Activated T-cell treated with anti-CD3 and anti-CD28 coated beads, Interleukin-2, amount 50 U/mL, for 4 hours (primary cell): ENCODE measurements at regions not wholly inside any gene's neighbourhood (a gene's known extent, or its start where the extent isn't known, plus 50 kb on each side); places are given as distances from the start of the nearest gene placed in this dataset.

ENCODE experiments used
- ATAC-seq, 2 donors: fragments of 200-7000 bp; cut with Tn5 transposase; one replicate each; pipeline ENCODE4 v1.10.0; 2021
- DNase-seq: peaks from one replicate; pipeline ENCODE4 v3.0.0-alpha.2; 2020
- H3K27me3 Mint-ChIP-seq: one replicate; pipeline ENCODE4 v1.8.0; 2021; ENCODE audit warnings: low read depth, mixed read lengths
- H3K36me3 Mint-ChIP-seq: one replicate; pipeline ENCODE4 v1.8.0; 2022; ENCODE audit warnings: mixed read lengths; ENCODE audit not compliant: insufficient read depth
- H3K4me1 Mint-ChIP-seq: one replicate; pipeline ENCODE4 v1.8.0; 2021; ENCODE audit warnings: low read depth, mixed read lengths
- H3K4me3 Mint-ChIP-seq: one replicate; pipeline ENCODE4 v1.8.0; 2021; ENCODE audit warnings: mild to moderate bottlenecking, moderate library complexity, mixed read lengths
- H3K9me3 Mint-ChIP-seq: one replicate; pipeline ENCODE4 v1.8.0; 2021; ENCODE audit warnings: mixed read lengths

- Mint-ChIP-seq H3K4me3 (no peak overlapping the region), H3K9me3 (peaks cover 15% of the 10 kb centered on the region)
Observed at GRCh38 chr14:104486222-104486923, 93.2 kb upstream of the C14orf180 start.

GRCh38 chr14:104494483-104494882, 85.1 kb upstream of the C14orf180 start:
- H3K36me3 Mint-ChIP-seq = no peaks in the 10 kb centered on the region
- no peak overlapping the region for H3K4me3 Mint-ChIP-seq
- peaks cover 3% of the 10 kb centered on the region for H3K27me3 Mint-ChIP-seq
- DNase-seq = no peak
- H3K9me3 Mint-ChIP-seq = peaks cover 14% of the 10 kb centered on the region
- ATAC-seq = no peak
- H3K4me1 Mint-ChIP-seq = peaks cover 10% of the 10 kb centered on the region

More at GRCh38 chr14:104486222-104486923, 93.2 kb upstream of the C14orf180 start:
- H3K36me3 Mint-ChIP-seq = no peaks in the 10 kb centered on the region
- ATAC-seq (no peak), DNase-seq (no peak)
- peaks cover 23% of the 10 kb centered on the region for H3K27me3 Mint-ChIP-seq
- no peaks in the 10 kb centered on the region for H3K4me1 Mint-ChIP-seq

- Mint-ChIP-seq H3K9me3 (peaks cover 14% of the 10 kb centered on the region), H3K36me3 (no peaks in the 10 kb centered on the region), H3K4me1 (peaks cover 10% of the 10 kb centered on the region), H3K27me3 (peaks cover 3% of the 10 kb centered on the region), H3K4me3 (no peak overlapping the region)
- DNase-seq = no peak
- ATAC-seq = no peak
Observed at GRCh38 chr14:104496095-104496494, 83.5 kb upstream of the C14orf180 start.

- Mint-ChIP-seq H3K4me3 (no peak overlapping the region), H3K27me3 (peaks cover 5% of the 10 kb centered on the region), H3K9me3 (peaks cover 24% of the 10 kb centered on the region), H3K4me1 (no peaks in the 10 kb centered on the region), H3K36me3 (no peaks in the 10 kb centered on the region)
- no peak for DNase-seq
- no peak for ATAC-seq
Observed at GRCh38 chr14:104499784-104500760, 79.5 kb upstream of the C14orf180 start.

GRCh38 chr14:104502060-104502459, 77.5 kb upstream of the C14orf180 start:
- H3K4me1 Mint-ChIP-seq = no peaks in the 10 kb centered on the region
- no peak overlapping the region for H3K4me3 Mint-ChIP-seq
- peaks cover 15% of the 10 kb centered on the region for H3K9me3 Mint-ChIP-seq
- H3K27me3 Mint-ChIP-seq = peaks cover 7% of the 10 kb centered on the region
- H3K36me3 Mint-ChIP-seq = no peaks in the 10 kb centered on the region
- no peak for ATAC-seq
- DNase-seq = no peak

GRCh38 chr14:104503691-104504090, 75.9 kb upstream of the C14orf180 start:
- no peaks in the 10 kb centered on the region for H3K4me1 Mint-ChIP-seq
- ATAC-seq (no peak), DNase-seq (no peak)
- H3K9me3 Mint-ChIP-seq = peaks cover 15% of the 10 kb centered on the region
- no peak overlapping the region for H3K4me3 Mint-ChIP-seq
- H3K36me3 Mint-ChIP-seq = no peaks in the 10 kb centered on the region
- H3K27me3 Mint-ChIP-seq = peaks cover 13% of the 10 kb centered on the region

GRCh38 chr14:104504172-104504735, 75.3 kb upstream of the C14orf180 start:
- Mint-ChIP-seq H3K27me3 (peaks cover 12% of the 10 kb centered on the region), H3K9me3 (peaks cover 15% of the 10 kb centered on the region), H3K36me3 (no peaks in the 10 kb centered on the region), H3K4me3 (no peak overlapping the region), H3K4me1 (no peaks in the 10 kb centered on the region)
- ATAC-seq (no peak), DNase-seq (no peak)

- Mint-ChIP-seq H3K9me3 (peaks cover 15% of the 10 kb centered on the region), H3K27me3 (peaks cover 12% of the 10 kb centered on the region), H3K4me1 (no peaks in the 10 kb centered on the region), H3K36me3 (no peaks in the 10 kb centered on the region), H3K4me3 (no peak overlapping the region)
- DNase-seq (no peak), ATAC-seq (no peak)
Observed at GRCh38 chr14:104505085-104506074, 74.2 kb upstream of the C14orf180 start.

- no peak for DNase-seq
Observed at GRCh38 chr14:104506461-104507253, 72.9 kb upstream of the C14orf180 start.

GRCh38 chr14:104507443-104507842, 72.1 kb upstream of the C14orf180 start:
- DNase-seq (no peak), ATAC-seq (no peak)
- Mint-ChIP-seq H3K36me3 (no peaks in the 10 kb centered on the region), H3K4me3 (no peak overlapping the region), H3K4me1 (no peaks in the 10 kb centered on the region), H3K27me3 (peaks cover 12% of the 10 kb centered on the region), H3K9me3 (peaks cover 4% of the 10 kb centered on the region)

More at GRCh38 chr14:104506461-104507253, 72.9 kb upstream of the C14orf180 start:
- Mint-ChIP-seq H3K4me3 (no peak overlapping the region), H3K36me3 (no peaks in the 10 kb centered on the region), H3K27me3 (peaks cover 12% of the 10 kb centered on the region), H3K9me3 (peaks cover 12% of the 10 kb centered on the region), H3K4me1 (no peaks in the 10 kb centered on the region)
- no peak for ATAC-seq

- H3K27me3 Mint-ChIP-seq = peaks cover 11% of the 10 kb centered on the region
- no peak for ATAC-seq
- no peak overlapping the region for H3K4me3 Mint-ChIP-seq
- no peaks in the 10 kb centered on the region for H3K4me1 Mint-ChIP-seq
- no peaks in the 10 kb centered on the region for H3K36me3 Mint-ChIP-seq
- no peaks in the 10 kb centered on the region for H3K9me3 Mint-ChIP-seq
- DNase-seq = no peak
Observed at GRCh38 chr14:104509673-104510072, 69.9 kb upstream of the C14orf180 start.

- no peak overlapping the region for H3K4me3 Mint-ChIP-seq
Observed at GRCh38 chr14:104510216-104510615, 69.3 kb upstream of the C14orf180 start.

More at GRCh38 chr14:104510216-104510615, 69.3 kb upstream of the C14orf180 start:
- H3K27me3 Mint-ChIP-seq = peaks cover 10% of the 10 kb centered on the region
- H3K4me1 Mint-ChIP-seq = no peaks in the 10 kb centered on the region
- H3K36me3 Mint-ChIP-seq = no peaks in the 10 kb centered on the region
- no peak for ATAC-seq
- H3K9me3 Mint-ChIP-seq = no peaks in the 10 kb centered on the region
- DNase-seq = no peak
